GM19372 (cell line): ENCODE measurements at regions not wholly inside any gene's neighbourhood (a gene's known extent, or its start where the extent isn't known, plus 50 kb on each side); places are given as distances from the start of the nearest gene placed in this dataset.

ENCODE experiments used
- ATAC-seq: cut with Tn5 transposase; IDR thresholded peaks from one replicate; pipeline ENCODE4 v1.9.1; 2021; ENCODE audit warnings: mild to moderate bottlenecking, low read depth, moderate library complexity; ENCODE audit not compliant: unreplicated experiment

DNA sequence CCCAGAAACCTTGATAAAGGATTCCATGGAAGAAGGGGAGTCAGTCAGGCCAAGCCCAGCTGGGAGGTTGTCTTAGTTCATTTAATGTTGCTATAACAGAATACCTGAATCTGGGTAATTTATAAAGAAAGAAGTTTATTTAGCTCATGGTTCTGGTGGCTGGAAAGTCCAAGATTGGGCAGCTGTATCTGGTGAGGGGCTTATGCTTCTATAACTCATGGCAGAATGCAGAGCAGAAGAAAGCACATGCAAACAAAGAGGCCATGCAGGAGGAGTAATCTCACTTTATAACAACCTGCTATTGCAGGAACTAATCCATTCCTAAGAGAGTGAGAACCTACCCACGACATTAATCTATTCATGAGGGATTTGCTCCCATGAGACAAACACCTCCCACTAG lies 54.2 kb upstream of the ANKRD1 start:
- ATAC-seq = no peak

DNA sequence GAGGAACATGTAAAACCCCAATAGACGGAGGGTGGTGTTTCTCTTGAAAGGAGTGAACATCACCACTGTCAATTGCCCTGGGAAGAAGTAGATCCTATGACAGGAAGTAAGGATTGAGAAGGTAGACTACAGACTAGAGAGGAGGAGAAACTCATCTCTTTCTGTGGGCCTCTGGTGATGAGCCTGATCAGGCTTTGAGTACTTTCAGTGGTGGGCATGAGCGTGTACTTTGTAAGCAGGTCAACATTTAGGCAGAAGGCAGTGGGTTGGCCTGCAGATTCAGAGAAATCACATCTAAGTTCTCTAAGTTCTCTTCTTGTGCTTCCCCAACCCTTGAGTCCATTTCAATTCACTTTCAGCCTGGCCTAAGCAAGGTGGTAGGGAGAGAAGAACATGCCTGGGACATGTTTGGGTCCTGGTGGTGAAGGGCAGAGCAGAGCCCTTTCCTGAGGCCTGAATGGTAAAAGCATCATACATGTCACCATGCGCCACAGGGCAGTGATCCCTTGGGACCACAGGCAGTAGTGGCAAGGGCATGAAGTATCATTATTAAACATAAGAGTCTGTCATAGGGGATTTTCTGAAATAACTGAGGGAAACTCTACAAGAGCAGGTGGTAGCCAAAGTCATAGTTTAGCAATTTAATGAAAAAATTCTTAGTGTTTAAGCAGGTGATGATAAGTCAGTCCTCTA lies 56.4 kb upstream of the ANKRD1 start:
- no peak for ATAC-seq

DNA sequence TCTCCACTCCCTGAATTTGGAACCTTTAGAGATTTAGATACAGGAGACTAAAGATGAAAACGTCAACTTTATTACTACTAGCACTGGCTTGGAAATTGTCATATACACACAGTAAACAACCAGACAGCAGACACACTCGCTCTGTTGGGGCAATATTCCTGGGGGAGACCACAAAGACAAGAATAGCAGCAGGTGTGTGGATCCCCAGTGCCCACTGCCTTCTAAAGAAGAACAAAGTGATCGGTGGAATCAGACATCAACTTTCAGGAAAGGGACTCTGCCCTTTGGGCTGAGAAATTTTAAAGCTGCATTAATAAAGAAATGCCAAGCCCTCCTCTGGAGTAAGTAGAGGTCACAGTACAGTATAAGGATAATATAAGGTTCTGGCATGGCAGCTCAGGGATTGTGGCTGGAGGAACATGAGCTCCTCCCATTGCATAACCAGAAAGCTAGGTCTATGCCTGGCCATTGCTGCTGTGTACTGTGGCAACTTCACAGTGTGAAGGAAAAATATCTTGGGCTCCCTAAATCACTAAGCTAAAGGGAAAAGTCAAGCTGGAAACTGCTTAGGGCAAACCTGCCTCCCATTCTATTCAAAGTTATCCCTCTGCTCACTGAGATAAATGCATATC lies 57.1 kb upstream of the ANKRD1 start:
- no peak for ATAC-seq

DNA sequence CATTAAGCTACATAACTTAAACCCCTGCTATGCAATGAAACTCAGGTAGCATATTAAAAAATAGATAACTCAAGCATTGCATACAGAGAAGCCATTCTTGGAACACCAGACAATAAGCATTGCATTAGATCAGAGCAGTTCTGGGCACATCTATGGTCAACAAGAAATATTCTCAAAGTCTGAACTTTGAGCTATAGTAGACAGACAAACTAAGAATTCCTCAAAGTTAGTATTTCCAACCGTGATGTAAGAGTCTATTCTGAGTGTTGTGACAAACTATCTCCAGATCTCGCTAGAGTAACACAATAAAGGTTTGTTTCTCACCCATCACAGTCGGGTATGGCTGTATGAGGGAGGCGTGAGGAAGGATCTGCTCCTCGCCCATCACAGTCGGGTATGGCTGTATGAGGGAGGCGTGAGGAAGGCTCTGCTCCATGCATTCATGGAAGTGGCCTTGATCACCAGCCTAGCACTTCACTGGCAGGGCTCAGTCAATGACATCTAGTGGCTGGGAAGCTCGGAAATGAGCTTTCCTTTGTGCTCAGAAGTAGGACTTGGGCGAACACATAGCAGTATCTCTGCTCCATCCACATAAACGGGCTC lies 61.6 kb upstream of the ANKRD1 start:
- no peak for ATAC-seq

DNA sequence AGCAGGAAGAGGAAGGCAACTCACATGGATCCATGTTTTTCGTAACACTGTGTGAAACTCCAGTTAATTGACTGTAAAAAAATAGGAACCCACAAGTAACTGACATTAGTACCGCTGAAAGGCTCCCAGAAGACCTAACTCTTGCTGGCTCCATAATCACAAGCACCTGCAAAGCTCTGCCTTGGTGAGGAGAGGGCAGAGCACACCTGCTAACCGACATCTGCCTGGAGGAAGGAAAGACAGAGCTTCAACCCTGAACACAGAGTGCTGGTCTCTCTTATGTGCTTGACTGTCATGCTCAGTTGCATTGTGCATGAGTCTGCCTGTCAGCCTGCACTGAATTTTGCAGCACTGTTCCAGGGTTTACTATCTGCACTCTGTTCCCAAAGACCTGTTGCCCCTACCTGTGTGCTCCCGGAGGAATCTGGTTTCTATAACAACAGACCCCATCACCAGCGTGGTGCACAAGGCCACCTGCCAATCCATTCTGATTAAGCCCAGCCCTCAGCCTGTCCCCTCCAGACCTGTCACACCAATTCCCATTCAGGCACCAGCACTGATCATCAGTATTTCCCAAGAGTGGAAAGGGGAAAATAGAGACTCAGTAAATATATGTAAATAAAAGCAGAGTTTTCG lies 63.1 kb upstream of the ANKRD1 start:
- no peak for ATAC-seq

DNA sequence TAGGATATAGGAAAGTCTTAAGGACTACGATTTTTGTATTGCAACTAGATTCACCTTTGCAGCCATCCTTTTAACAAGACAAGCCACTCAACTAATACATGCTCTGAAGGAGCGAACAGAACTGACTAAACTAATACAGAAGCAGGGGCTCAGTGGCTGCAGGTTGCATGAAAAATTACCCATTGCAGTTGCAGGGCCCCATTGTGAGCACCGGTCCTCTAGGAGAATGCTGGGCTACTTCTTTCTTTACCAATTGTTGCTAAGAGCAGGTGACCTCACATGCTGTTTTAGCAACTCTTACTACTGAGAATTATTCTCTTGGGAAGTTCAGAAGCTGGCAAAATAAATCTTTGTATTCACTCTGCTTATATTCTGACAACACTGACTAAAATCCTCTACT lies 64.0 kb upstream of the ANKRD1 start:
- no peak for ATAC-seq

DNA sequence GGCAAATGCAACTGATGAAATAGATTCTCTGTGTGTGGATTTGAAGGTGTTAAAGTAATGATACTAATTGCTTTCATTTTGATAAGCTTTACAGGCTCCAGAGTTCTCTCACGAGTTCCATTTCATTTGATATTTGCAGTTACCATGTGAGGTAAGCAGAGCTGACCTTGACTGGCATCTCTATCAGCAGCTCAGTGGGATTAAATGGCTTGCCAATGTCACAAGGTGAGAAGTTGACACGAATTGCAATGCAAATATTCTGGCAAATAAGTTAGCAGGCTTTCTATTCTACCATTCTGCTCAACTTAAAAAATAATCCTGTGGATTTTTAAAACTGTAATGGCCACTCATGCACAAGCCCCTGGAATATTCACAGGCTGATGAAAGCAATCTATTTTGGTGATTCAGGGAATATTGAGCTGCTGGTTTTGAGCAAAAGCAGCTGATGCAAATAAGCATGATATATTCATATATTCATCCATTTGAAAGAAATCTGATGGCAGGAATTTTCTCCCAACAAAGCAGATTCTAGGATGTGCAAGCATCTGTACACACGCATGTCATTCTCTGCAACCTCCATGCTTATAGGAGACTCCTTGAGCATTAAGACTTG lies 64.5 kb upstream of the ANKRD1 start:
- ATAC-seq = no peak

DNA sequence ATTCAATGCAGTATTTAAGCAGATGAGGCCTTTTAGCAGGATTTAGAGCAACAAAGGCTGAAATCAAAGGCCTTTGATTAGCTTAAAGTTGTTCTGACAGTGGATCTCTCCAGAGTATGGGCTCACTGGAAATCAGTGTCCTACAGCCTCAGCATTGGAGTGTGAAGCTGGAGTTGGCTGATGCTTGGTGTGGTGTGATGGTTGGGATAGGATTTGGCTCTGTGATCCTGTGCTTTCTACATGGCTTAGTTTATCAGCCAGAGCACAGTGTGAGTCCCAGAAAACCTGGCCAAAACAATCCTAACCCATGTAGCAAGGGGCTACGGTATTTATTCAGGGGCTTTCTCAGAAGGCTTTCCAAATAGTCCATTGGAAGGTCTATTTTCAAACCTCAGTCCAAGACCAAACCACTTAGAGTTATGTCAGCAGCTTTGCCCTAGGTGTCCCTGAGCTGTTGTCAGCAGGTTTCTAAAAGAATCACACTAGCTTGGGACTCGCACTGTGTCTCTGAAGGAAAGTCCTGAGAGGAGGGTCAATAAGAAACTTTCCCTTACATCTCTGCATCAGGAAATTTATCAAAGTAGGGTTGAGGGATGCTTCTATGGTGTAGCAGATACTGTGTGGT lies 65.4 kb upstream of the ANKRD1 start:
- ATAC-seq = no peak

DNA sequence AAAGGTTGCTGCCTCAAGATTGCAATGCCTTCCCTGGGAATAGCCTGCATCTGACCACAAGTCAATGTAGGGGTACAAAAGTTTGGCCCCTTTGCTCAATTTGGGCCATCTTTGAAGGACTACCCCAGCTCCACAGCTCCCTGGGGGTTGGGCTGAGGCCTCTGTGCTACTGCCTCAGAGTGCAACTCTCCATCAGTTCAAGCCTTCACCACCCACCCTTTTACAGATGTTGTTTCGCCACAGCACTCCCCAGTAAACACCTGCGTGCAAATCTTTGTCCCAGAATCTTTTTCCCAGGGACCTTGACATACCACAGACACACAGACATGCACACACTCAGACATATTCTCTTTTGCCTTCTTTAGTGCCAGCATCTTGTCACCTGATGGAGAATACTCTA lies 66.0 kb upstream of the ANKRD1 start:
- no peak for ATAC-seq

DNA sequence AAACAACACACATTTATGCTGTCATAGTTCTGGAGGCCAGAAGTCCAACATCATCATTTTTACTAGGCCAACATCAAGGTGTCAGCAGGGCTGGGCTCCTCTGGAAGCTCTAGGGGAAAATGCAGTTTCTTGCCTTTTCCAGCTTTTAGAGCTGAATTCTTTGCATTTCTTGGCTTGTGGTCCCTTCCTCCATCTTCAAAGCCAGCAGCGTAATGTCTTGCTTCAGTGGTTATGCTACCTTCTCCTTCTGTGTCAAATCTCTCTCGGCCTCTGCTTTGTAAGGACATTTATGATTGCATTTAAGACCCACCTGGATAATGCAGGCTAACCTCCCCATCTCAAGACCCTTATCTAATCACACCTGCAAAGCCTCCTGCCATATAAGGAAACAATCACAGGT lies 66.5 kb upstream of the ANKRD1 start:
- no peak for ATAC-seq

DNA sequence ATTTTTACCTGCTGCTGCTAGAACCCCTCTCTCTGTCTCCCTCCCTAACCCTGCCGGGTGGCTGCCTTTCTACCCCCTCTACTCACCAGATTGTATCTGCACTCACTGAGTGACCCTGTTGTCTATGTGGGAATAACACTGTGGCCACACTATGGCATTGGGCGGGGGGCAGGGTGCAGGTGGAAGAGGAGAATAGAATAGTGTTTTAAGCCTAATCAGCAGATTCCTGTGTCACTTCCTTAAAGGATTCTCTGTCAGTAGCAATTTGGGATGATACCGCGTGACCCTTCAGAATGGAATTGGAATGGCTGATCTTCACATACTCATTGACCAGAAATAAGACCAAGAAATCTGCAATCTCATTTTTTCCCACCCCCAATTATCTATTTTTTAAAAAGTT lies 67.1 kb upstream of the ANKRD1 start:
- ATAC-seq = no peak

DNA sequence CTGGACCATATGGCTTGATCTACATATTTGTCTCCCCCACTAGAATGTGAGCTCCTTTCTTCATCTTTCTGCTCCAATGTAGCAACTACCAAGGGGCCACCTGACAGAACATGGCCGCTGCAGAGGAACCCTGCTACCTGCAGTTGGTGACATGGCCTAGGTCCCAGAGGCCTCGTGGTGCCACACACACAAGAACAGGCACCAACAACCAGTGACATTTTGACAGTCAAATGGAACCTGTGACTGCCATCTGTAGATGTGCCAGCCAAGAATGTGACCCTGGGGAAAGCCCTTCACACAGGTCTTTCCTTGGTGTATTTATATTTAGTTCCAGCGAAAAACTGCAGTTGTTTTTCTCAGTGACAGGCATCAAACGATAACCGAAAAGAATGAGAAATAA lies 67.9 kb upstream of the ANKRD1 start:
- no peak for ATAC-seq

DNA sequence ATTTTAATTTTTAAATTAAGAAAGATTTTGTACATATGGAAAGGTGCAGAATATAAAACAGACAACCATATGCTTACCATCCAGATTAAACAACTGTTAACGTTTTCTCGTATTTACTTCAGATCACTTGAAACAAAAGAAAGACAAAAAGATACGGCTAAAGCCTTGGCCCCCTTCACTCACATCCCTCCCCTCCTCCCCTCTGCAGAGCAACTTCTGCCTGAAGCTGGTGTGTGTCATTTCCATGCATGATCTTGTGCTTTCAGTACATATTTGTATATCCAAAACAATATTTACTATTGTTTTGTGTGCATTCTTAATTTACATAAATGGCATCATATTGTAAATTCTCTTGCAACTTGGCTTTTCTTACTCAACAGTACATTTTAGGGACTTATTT lies 68.5 kb upstream of the ANKRD1 start:
- ATAC-seq = no peak

DNA sequence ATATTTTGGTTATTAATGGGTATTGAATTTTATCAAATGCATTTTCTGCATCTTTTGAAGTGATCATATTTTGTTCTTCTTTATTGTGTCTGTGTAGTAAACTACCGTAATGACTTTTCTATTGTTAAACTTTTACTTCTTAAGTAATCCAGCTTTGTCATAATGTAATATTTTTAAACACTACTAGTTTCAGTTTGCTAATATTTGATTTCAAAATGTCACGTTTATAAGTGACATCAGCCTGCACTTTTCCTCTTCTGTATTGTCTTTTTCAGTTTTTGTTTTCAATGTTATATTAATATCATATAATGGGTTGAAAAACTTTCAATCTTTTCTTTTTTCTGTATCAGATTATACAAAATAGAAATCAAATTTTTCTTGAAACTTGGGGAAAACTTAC lies 71.6 kb upstream of the ANKRD1 start:
- ATAC-seq = no peak

DNA sequence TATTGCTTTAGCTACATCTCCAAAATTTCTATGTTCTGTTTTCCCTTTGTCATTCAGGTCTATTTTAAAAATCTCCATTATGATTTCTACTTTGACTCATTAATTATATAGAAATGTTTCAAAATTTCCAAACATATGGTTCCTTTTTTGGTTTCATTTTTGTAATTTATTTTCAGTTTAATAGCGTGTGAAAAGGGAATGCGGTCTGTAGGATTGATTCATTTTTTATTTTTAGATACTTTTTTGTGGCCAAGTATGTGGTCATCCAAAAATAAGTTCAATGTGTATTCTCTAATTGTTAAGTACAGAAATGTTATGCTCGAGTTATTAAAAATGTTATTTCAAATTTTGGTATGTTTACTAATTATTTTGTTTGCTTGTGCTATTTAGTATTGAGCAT lies 72.5 kb upstream of the ANKRD1 start:
- ATAC-seq = no peak

DNA sequence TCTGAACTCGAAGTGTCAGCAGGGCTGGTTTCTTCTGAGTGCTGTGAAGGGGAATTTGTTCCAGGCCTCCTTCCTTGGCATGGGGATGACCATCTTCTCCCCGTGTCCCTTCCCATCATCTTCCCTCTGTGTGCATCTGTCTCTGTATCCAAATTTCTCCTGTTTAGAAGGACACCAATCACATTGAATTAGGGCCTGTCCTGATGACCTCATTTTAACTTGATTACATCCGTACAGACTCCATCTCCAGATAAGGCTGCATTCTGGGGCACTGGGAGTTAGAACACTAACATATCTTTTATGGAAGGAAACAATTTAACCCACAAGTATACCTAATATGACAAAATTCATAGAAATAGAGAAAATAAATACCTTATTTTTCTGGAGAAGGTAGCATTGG lies 76.8 kb upstream of the ANKRD1 start:
- no peak for ATAC-seq

DNA sequence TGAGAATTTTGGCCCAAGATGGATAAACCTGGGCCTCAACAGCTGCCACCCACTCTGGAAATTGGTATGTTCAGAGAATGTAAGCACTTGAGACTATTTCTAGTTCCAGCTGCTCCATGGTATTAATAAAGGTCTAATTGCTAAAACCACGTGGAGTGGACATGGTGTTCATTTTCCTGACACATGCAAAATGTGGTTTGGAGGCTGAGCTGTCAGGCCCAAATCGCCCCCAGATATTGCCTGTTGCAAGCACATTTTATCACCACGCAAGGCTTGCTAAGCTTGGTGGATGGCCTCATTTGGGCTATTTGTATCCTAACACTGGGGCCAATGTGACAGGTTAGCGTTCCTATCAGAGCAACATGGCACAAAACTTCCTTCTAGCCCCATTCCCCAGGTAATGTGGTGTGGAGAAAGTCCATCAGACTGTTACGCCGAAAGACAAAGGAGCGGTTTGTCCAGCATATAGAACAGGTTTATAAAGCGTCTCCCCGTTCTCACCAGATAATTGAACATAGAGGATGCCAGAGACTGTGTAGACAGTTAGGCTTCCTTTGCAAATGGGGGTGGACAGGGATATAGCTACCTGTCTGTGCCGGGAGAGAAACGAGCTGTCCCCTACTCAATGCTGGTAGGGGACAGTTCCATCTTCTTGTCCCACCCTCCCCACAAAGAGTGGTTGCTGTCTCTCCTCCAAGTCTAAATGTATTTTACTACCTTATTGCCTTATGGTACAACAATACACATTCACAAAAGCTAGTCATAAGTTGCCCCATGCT lies 78.0 kb upstream of the ANKRD1 start:
- ATAC-seq = no peak

DNA sequence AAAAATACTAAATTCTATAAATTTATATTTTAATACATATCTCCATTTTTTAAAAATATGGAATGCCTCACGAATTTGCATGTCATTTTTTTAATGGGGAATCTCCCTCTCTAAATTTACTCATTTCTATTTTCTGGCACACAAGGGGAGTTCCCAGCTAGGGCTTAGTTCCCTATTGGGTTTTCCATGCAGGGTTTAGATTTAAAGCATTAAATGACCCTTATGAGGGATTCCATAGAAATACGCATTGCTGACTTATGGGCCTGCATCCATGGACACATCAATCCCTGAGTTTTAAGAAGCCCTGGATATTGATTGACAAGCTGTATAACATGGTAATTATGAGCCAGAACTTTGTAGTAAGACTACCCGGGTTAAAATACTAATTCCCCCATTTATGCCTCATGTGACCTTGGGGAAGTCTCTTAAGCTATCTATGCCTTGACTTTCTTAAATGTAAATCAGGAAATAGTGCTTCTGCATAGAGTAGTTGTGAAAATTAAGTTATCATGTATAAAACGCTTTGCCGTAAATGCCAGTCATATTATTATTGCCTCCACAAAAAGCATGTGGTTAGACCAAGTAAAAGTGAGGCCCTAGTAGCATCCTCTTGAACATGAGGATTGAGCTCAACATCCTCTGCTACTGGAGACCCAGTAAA lies 78.8 kb upstream of the ANKRD1 start:
- ATAC-seq = no peak

DNA sequence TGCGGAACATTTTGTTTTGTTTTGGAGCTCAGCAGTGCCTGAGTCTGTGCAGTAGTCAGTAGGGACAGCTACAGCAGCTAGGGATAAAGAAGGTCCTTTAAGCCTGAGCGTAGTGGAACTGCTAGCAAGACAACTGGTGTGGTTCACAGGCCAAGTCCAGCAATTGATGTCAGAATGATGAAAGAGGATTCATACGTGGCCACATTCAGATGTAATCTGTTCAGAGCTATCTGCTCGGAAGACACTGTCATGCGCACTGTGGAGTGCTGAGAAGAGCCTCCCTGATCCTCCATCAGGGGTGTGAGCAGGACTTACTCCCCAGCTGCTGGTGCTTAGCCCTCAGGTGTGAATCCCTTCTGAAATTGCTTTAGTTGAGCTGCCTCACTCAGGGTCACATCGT lies 79.6 kb upstream of the ANKRD1 start:
- ATAC-seq = no peak

DNA sequence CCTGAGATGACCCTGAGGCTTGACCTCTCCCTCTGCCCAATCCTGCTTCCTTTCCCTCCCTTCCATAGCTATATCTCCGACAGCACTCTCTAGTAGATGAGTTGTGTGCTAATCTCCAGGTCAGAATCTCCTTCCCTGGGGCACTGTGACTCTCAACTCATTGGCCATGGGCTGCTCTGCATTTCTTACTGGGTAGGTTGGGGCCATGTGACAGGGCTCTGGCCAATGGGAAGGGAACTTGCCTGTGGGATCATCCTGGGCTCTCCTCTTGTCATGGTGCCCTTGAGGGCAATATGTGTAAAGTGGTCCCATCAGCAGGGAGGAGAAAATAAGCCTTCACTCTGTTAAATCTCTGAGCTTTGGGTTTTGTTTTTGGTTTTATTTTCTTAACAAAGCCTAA lies 80.1 kb upstream of the ANKRD1 start:
- ATAC-seq = no peak
